A673 (cell line): ENCODE measurements at regions not wholly inside any gene's neighbourhood (a gene's known extent, or its start where the extent isn't known, plus 50 kb on each side); places are given as distances from the start of the nearest gene placed in this dataset.

Source experiments
- BruUV-seq: library from RNA; stranded (reverse); fragments of 400-500 nt; replicated peaks from 2 replicates; lab custom pipeline; 2021; lab: Mats Ljungman, UMichigan
- CTCF ChIA-PET: fragments of 300-600 bp; sonication (Branson Sonifier 250); formaldehyde crosslinking; loops from one replicate; lab custom pipeline; 2022; ENCODE audit warnings: antibody characterized with exemption; lab: Charles Lee
- POLR2A ChIA-PET: fragments of 300-600 bp; sonication (Branson Sonifier 250); formaldehyde crosslinking; loops from one replicate; lab custom pipeline; 2022; ENCODE audit warnings: antibody characterized with exemption; ENCODE audit not compliant: low non-redundant PET; lab: Charles Lee
- DNase-seq: peaks from one replicate; pipeline ENCODE4 v3.0.0-alpha.2; 2015; ENCODE audit warnings: low spot score
- H3K27ac ChIP-seq: fragments of 200-600 bp; sonication (generic); 2 replicates; pipeline ENCODE4 v1.5.1; 2016; ENCODE audit warnings: mixed run types, low read depth, mild to moderate bottlenecking, mixed read lengths, antibody characterized with exemption, low read length; ENCODE audit not compliant: poor library complexity, severe bottlenecking
- H3K27me3 ChIP-seq: fragments of 200-600 bp; sonication (generic); replicated peaks from 2 replicates; pipeline ENCODE4 v1.6.1; 2017; ENCODE audit warnings: mixed run types, low read depth, mild to moderate bottlenecking, mixed read lengths, antibody characterized with exemption, low read length; ENCODE audit not compliant: insufficient read depth, poor library complexity
- H3K36me3 ChIP-seq: fragments of 200-600 bp; sonication (generic); 2 replicates; pipeline ENCODE4 v1.6.1; 2016; ENCODE audit warnings: mixed run types, mild to moderate bottlenecking, mixed read lengths, antibody characterized with exemption, low read length; ENCODE audit not compliant: insufficient read depth, poor library complexity, severe bottlenecking
- H3K4me1 ChIP-seq: fragments of 200-600 bp; sonication (generic); 2 replicates; pipeline ENCODE4 v1.6.1; 2017; ENCODE audit warnings: mixed run types, mild to moderate bottlenecking, mixed read lengths, antibody characterized with exemption, low read length; ENCODE audit not compliant: insufficient read depth, poor library complexity, severe bottlenecking
- H3K4me3 ChIP-seq: fragments of 200-600 bp; sonication (generic); 2 replicates; pipeline ENCODE4 v1.5.1; 2016; ENCODE audit warnings: low read depth, mixed run types, mild to moderate bottlenecking, mixed read lengths, low read length; ENCODE audit not compliant: poor library complexity, severe bottlenecking
- H3K9me3 ChIP-seq: fragments of 200-600 bp; sonication (generic); 2 replicates; pipeline ENCODE4 v1.6.1; 2016; ENCODE audit warnings: mixed run types, low read depth, mild to moderate bottlenecking, mixed read lengths, antibody characterized with exemption, low read length; ENCODE audit not compliant: poor library complexity, severe bottlenecking
- EZH2 ChIP-seq: fragments of 200-600 bp; sonication (generic); IDR thresholded peaks from 2 replicates; pipeline ENCODE4 v1.6.1; 2017; ENCODE audit warnings: borderline replicate concordance, low read depth, mild to moderate bottlenecking, mixed read lengths, antibody characterized with exemption, low read length; ENCODE audit not compliant: poor library complexity, severe bottlenecking
- intact Hi-C: fragments of 100-400 bp; cut with micrococcal nuclease; formaldehyde crosslinking; loops from one replicate; pipeline ENCODE4 v1.10.0; 2022; ENCODE audit not compliant: unreplicated experiment
- TF ChIP-seq, protein P1 (sequence below): fragments of 300-800, 200-600 bp; sonication (generic); conservative IDR thresholded peaks from 2 replicates; pipeline ENCODE4 v1.5.1; 2017; ENCODE audit warnings: low read depth, mild to moderate bottlenecking, antibody characterized with exemption, low read length, moderate library complexity, mixed read lengths

DNA sequence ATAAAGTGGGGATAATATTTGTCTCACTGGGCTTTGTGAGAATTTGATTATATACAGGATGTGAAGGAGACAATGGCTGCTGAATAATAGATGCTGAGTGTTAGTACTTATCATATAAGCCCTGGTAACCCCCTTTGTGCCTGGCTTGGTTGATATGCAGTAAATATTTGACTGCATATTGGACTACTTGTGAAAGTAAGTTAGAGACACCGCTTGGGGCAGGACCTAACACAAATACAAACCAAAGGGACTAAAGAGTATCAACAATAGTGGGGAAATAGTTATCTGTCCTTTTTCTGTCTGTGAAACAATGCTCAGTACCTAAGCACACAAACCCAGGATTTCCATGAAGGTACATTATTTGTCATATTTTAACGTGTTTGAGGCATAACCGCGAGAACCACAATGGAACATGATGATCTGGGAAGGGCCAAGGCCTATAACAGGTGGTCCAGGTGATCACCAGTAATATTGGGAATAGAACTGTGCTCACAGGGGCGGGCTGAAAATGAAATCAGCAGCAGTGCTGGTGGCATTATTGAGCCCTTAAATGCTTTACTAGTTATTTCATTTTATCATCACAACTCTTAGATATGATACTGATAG, 138.2 kb upstream of the SMARCA2 start:
- H3K9me3 ChIP-seq: no peaks in the 10 kb centered on the region
- no peaks in the 10 kb centered on the region for H3K27me3 ChIP-seq
- BruUV-seq: no TSS peak
- no peaks in the 10 kb centered on the region for H3K4me1 ChIP-seq
- intact Hi-C loops: no loop called here
- H3K27ac ChIP-seq: no peak overlapping the region
- H3K4me3 ChIP-seq: no peak overlapping the region
- H3K36me3 ChIP-seq: no peaks in the 10 kb centered on the region
- DNase-seq: no peak
- CTCF ChIA-PET: no interaction called here
- POLR2A ChIA-PET: no interaction called here
- TF ChIP-seq, protein P1, sequence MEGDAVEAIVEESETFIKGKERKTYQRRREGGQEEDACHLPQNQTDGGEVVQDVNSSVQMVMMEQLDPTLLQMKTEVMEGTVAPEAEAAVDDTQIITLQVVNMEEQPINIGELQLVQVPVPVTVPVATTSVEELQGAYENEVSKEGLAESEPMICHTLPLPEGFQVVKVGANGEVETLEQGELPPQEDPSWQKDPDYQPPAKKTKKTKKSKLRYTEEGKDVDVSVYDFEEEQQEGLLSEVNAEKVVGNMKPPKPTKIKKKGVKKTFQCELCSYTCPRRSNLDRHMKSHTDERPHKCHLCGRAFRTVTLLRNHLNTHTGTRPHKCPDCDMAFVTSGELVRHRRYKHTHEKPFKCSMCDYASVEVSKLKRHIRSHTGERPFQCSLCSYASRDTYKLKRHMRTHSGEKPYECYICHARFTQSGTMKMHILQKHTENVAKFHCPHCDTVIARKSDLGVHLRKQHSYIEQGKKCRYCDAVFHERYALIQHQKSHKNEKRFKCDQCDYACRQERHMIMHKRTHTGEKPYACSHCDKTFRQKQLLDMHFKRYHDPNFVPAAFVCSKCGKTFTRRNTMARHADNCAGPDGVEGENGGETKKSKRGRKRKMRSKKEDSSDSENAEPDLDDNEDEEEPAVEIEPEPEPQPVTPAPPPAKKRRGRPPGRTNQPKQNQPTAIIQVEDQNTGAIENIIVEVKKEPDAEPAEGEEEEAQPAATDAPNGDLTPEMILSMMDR: no peak
- TF ChIP-seq EZH2: no peak

DNA sequence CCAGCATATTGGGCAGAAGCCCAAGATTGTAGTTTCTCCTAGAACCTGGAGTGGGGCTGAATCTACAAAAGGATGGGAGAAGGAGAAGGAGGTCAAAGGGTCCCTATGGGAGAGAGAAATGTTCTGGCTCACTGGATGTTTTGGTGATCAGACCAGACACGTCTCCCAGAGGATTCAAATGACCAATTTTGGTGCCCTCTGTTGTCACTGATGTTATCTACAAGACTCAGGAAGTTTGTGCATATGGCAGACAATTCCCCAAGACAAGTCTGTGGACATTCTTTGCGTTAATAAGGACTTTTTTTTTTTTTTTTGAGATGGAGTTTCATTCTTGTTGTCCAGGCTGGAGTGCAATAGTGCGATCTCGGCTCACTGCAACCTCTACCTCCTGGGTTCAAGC, 137.2 kb upstream of the SMARCA2 start:
- no peak for DNase-seq
- no peaks in the 10 kb centered on the region for H3K36me3 ChIP-seq
- BruUV-seq: no TSS peak

GRCh38 chr9:1878811-1879210, 136.3 kb upstream of the SMARCA2 start:
- intact Hi-C loops: no loop called here
- Histone ChIP-seq H3K4me1 (no peaks in the 10 kb centered on the region), H3K9me3 (no peaks in the 10 kb centered on the region), H3K27me3 (no peaks in the 10 kb centered on the region), H3K4me3 (no peak overlapping the region), H3K36me3 (no peaks in the 10 kb centered on the region), H3K27ac (no peak overlapping the region)
- ChIA-PET POLR2A (no interaction called here), CTCF (no interaction called here)
- no TSS peak for BruUV-seq
- no peak for DNase-seq
- TF ChIP-seq, protein P1: no peak
- no peak for TF ChIP-seq EZH2

More for the DNA sequence above, 137.2 kb upstream of the SMARCA2 start:
- POLR2A ChIA-PET: no interaction called here
- Histone ChIP-seq H3K27me3 (no peaks in the 10 kb centered on the region), H3K4me1 (no peaks in the 10 kb centered on the region), H3K27ac (no peak overlapping the region), H3K9me3 (no peaks in the 10 kb centered on the region), H3K4me3 (no peak overlapping the region)
- TF ChIP-seq, protein P1: no peak
- TF ChIP-seq EZH2: no peak
- intact Hi-C loops: no loop called here
- CTCF ChIA-PET: no interaction called here
